CD4-positive, alpha-beta T cell (primary cell): ENCODE measurements at regions not wholly inside any gene's neighbourhood (a gene's known extent, or its start where the extent isn't known, plus 50 kb on each side); places are given as distances from the start of the nearest gene placed in this dataset.

Source experiments
- ATAC-seq: fragments of 200-7000 bp; cut with Tn5 transposase; one replicate; pipeline ENCODE4 v1.10.0; 2022; ENCODE audit warnings: mild to moderate bottlenecking; ENCODE audit not compliant: poor library complexity
- CTCF ChIA-PET: fragments of 350-600 bp; sonication (Branson Sonifier 250); formaldehyde crosslinking; loops from one replicate; lab custom pipeline; 2021; ENCODE audit warnings: antibody characterized with exemption, inconsistent platforms; lab: Charles Lee
- POLR2A ChIA-PET: fragments of 350-600 bp; sonication (Branson Sonifier 250); formaldehyde crosslinking; loops from one replicate; lab custom pipeline; 2021; ENCODE audit warnings: antibody characterized with exemption, inconsistent platforms; lab: Charles Lee
- DNase-seq, 14 experiments: peaks; one replicate each; pipeline ENCODE4 v3.0.0-alpha.2; 2013 to 2020; ENCODE audit warnings: mixed read lengths in 2 of 14
- H3K27ac ChIP-seq, 2 donors: one replicate each; pipeline versions ENCODE4 v1.5.1 to v1.7.0; 2013; ENCODE audit warnings: low read length in 2 of 2, low read depth in 1 of 2, mild to moderate bottlenecking in 1 of 2
- H3K27me3 ChIP-seq, 2 experiments: 1 replicate in 1 of 2; 2 replicates in 1 of 2; pipeline versions ENCODE4 v1.6.1 to v1.7.0; 2013; ENCODE audit warnings: low read length in 2 of 2, control low read depth in 1 of 2, mild to moderate bottlenecking in 1 of 2, moderate library complexity in 1 of 2; ENCODE audit not compliant: insufficient read depth in 2 of 2, control insufficient read depth in 1 of 2
- H3K36me3 ChIP-seq: one replicate; pipeline ENCODE4 v1.6.1; 2013; ENCODE audit warnings: low read length, control low read depth; ENCODE audit not compliant: insufficient read depth
- H3K4me1 ChIP-seq: one replicate; pipeline ENCODE4 v1.6.1; 2013; ENCODE audit warnings: low read length, control low read depth; ENCODE audit not compliant: insufficient read depth
- H3K4me3 ChIP-seq: one replicate; pipeline ENCODE4 v1.5.1; 2013; ENCODE audit warnings: mild to moderate bottlenecking, low read length, moderate library complexity
- H3K9me3 ChIP-seq, 2 experiments: 1 replicate in 1 of 2; 2 replicates in 1 of 2; pipeline versions ENCODE4 v1.6.1 to v1.7.0; 2013; ENCODE audit warnings: low read length in 2 of 2, mild to moderate bottlenecking in 2 of 2, control low read depth in 1 of 2, moderate library complexity in 1 of 2; ENCODE audit not compliant: control insufficient read depth in 1 of 2, insufficient read depth in 1 of 2
- H3K27ac Mint-ChIP-seq: one replicate; pipeline ENCODE4 v1.8.0; 2020; ENCODE audit warnings: mixed read lengths
- H3K27me3 Mint-ChIP-seq: one replicate; pipeline ENCODE4 v1.8.0; 2021; ENCODE audit warnings: mixed read lengths
- H3K36me3 Mint-ChIP-seq: one replicate; pipeline ENCODE4 v1.8.0; 2021; ENCODE audit warnings: low read depth, mixed read lengths
- H3K4me1 Mint-ChIP-seq: one replicate; pipeline ENCODE4 v1.8.0; 2021; ENCODE audit warnings: low read depth, mixed read lengths
- H3K4me3 Mint-ChIP-seq: one replicate; pipeline ENCODE4 v1.8.0; 2020; ENCODE audit warnings: mild to moderate bottlenecking, mixed read lengths
- H3K9me3 Mint-ChIP-seq: one replicate; pipeline ENCODE4 v1.8.0; 2020; ENCODE audit warnings: mixed read lengths
- intact Hi-C, 2 experiments: fragments of 100-400 bp; cut with DNase I in 1 of 2; cut with micrococcal nuclease in 1 of 2; formaldehyde crosslinking; loops; one replicate each; pipeline versions ENCODE4 v1.15.1 to v1.9.0; 2023 to 2025; cut with DNase I, micrococcal nuclease
- TF ChIP-seq, protein P1 (sequence below): fragments of 200-600 bp; IDR thresholded peaks from one replicate; pipeline ENCODE4 v1.8.0; 2022; ENCODE audit warnings: antibody characterized with exemption, mild to moderate bottlenecking

DNA sequence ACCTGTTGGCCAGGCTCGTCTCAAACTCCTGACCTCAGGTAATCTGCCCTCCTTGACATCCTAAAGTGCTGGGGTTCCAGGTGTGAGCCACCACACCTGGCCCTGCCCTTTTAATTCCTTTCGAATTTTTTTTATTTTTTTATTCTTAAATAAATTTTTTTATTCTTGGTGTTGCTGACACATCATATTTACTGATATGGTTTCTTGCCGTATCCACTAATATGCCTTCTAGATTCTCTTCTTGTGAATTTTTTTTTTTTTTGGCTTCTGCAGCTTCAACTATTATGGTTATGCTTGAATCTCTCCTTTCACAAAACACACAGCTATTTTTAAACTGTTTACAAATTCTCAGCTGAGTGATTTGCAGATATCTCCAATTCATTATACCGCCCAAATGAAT lies 353.4 kb upstream of the ADGRL3 start:
- TF ChIP-seq, protein P1, sequence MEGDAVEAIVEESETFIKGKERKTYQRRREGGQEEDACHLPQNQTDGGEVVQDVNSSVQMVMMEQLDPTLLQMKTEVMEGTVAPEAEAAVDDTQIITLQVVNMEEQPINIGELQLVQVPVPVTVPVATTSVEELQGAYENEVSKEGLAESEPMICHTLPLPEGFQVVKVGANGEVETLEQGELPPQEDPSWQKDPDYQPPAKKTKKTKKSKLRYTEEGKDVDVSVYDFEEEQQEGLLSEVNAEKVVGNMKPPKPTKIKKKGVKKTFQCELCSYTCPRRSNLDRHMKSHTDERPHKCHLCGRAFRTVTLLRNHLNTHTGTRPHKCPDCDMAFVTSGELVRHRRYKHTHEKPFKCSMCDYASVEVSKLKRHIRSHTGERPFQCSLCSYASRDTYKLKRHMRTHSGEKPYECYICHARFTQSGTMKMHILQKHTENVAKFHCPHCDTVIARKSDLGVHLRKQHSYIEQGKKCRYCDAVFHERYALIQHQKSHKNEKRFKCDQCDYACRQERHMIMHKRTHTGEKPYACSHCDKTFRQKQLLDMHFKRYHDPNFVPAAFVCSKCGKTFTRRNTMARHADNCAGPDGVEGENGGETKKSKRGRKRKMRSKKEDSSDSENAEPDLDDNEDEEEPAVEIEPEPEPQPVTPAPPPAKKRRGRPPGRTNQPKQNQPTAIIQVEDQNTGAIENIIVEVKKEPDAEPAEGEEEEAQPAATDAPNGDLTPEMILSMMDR = no peak
- DNase-seq (no peak), ATAC-seq (no peak)
- H3K9me3 ChIP-seq = peaks cover 0 to 7% of the 10 kb centered on the region in 2 experiments
- Mint-ChIP-seq H3K4me3 (no peak overlapping the region), H3K36me3 (no peaks in the 10 kb centered on the region), H3K27ac (no peak overlapping the region), H3K9me3 (peaks cover 15% of the 10 kb centered on the region), H3K27me3 (no peaks in the 10 kb centered on the region), H3K4me1 (no peaks in the 10 kb centered on the region)
- ChIA-PET CTCF (no interaction called here), POLR2A (no interaction called here)
- no peaks in the 10 kb centered on the region for H3K4me1 ChIP-seq
- H3K36me3 ChIP-seq = no peaks in the 10 kb centered on the region
- no peak overlapping the region for H3K4me3 ChIP-seq
- H3K27ac ChIP-seq = no peak overlapping the region
- H3K27me3 ChIP-seq = no peaks in the 10 kb centered on the region
- intact Hi-C loops = no loop called here

DNA sequence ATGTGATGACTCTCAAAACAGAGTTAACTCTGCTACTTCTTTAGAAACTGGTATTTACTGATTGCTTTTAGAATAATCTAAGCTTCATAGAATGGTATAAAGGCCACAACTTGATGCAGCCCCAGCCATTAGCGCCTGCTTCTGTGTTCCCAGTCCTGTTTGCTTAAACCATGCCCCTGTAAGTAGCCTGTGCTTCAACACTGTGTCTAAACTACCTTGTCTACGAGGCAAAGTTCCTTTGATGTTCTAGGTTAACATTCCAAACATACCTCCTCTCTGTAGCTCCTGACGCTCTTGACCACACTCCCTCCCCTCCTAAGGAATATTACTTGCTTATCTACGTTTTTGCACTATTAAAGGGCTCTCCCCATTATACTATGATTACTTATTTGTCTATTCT lies 352.5 kb upstream of the ADGRL3 start:
- DNase-seq (no peak), ATAC-seq (no peak)
- Histone ChIP-seq H3K36me3 (no peaks in the 10 kb centered on the region), H3K9me3 (peaks cover 0 to 3% of the 10 kb centered on the region in 2 experiments), H3K4me1 (no peaks in the 10 kb centered on the region), H3K4me3 (no peak overlapping the region), H3K27ac (no peak overlapping the region), H3K27me3 (no peaks in the 10 kb centered on the region)
- TF ChIP-seq, protein P1 = no peak
- ChIA-PET CTCF (no interaction called here), POLR2A (no interaction called here)
- peaks cover 17% of the 10 kb centered on the region for H3K9me3 Mint-ChIP-seq
- H3K27me3 Mint-ChIP-seq = no peaks in the 10 kb centered on the region
- no peak overlapping the region for H3K27ac Mint-ChIP-seq
- no peaks in the 10 kb centered on the region for H3K4me1 Mint-ChIP-seq
- intact Hi-C loops = no loop called here
- H3K36me3 Mint-ChIP-seq = no peaks in the 10 kb centered on the region
- no peak overlapping the region for H3K4me3 Mint-ChIP-seq

- H3K36me3 ChIP-seq = no peaks in the 10 kb centered on the region
- Mint-ChIP-seq H3K27ac (no peak overlapping the region), H3K36me3 (no peaks in the 10 kb centered on the region), H3K9me3 (peaks cover 22% of the 10 kb centered on the region), H3K4me3 (no peak overlapping the region), H3K4me1 (no peaks in the 10 kb centered on the region), H3K27me3 (no peaks in the 10 kb centered on the region)
- peaks cover 0 to 4% of the 10 kb centered on the region in 2 experiments for H3K9me3 ChIP-seq
- H3K4me1 ChIP-seq = no peaks in the 10 kb centered on the region
- H3K4me3 ChIP-seq = no peak overlapping the region
- intact Hi-C loops = no loop called here
- ChIA-PET POLR2A (no interaction called here), CTCF (no interaction called here)
- ATAC-seq = no peak
- DNase-seq = no peak
- H3K27me3 ChIP-seq = no peaks in the 10 kb centered on the region
- H3K27ac ChIP-seq = no peak overlapping the region
- TF ChIP-seq, protein P1 = no peak
Measured at GRCh38 chr4:60857130-60857753, 342.9 kb upstream of the ADGRL3 start.
